ENCODE measurements at regions not wholly inside any gene's neighbourhood (a gene's known extent, or its start where the extent isn't known, plus 50 kb on each side); places are given as distances from the start of the nearest gene placed in this dataset.

DNA sequence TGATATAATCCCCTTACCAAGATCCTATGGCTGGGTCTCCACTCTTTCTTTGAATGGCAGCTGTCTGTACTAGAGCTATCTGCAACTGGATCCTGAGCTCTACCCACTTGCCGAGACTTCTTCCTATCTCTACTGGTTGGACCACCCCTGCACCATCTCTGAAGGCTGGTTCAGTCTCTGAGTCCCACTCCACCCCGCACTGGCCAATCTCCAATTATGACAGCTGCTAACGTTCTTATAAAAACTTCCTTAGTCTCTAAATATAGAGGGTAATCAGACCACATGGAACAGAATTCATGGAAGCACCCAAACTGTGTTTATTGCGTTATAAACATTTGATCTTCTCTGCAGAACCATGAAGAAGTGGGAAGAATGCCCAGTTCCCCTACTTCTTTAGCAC lies 186.6 kb upstream of the EEA1 start:
- TF ChIP-seq, protein P1, sequence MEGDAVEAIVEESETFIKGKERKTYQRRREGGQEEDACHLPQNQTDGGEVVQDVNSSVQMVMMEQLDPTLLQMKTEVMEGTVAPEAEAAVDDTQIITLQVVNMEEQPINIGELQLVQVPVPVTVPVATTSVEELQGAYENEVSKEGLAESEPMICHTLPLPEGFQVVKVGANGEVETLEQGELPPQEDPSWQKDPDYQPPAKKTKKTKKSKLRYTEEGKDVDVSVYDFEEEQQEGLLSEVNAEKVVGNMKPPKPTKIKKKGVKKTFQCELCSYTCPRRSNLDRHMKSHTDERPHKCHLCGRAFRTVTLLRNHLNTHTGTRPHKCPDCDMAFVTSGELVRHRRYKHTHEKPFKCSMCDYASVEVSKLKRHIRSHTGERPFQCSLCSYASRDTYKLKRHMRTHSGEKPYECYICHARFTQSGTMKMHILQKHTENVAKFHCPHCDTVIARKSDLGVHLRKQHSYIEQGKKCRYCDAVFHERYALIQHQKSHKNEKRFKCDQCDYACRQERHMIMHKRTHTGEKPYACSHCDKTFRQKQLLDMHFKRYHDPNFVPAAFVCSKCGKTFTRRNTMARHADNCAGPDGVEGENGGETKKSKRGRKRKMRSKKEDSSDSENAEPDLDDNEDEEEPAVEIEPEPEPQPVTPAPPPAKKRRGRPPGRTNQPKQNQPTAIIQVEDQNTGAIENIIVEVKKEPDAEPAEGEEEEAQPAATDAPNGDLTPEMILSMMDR (conservative IDR thresholded peaks at IDR 0.05; ENCODE audit: low read depth, low read length), result no peak
- TF ChIP-seq POLR2A (IDR thresholded peaks at IDR 0.05; ENCODE audit: low read depth, low read length) (no peak), RAD21 (IDR thresholded peaks at IDR 0.05; ENCODE audit: low read length) (no peak), CEBPB (IDR thresholded peaks at IDR 0.05; ENCODE audit: low read depth, low read length) (no peak), MAFK (IDR thresholded peaks at IDR 0.05; ENCODE audit: low read depth, low read length) (no peak), SMC3 (IDR thresholded peaks at IDR 0.05; ENCODE audit: low read depth, low read length) (no peak), RFX5 (IDR thresholded peaks at IDR 0.05; ENCODE audit: low read depth, low read length) (no peak), BHLHE40 (IDR thresholded peaks at IDR 0.05; ENCODE audit: low read depth, low read length) (no peak), FOS (IDR thresholded peaks at IDR 0.05; ENCODE audit: low read depth, low read length) (no peak), RCOR1 (IDR thresholded peaks at IDR 0.05; ENCODE audit: insufficient replicate concordance, low read length) (no peak), MXI1 (IDR thresholded peaks at IDR 0.05; ENCODE audit: borderline replicate concordance, low read depth, low read length) (no peak)
- TF ChIP-seq, protein P2, sequence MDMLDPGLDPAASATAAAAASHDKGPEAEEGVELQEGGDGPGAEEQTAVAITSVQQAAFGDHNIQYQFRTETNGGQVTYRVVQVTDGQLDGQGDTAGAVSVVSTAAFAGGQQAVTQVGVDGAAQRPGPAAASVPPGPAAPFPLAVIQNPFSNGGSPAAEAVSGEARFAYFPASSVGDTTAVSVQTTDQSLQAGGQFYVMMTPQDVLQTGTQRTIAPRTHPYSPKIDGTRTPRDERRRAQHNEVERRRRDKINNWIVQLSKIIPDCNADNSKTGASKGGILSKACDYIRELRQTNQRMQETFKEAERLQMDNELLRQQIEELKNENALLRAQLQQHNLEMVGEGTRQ (IDR thresholded peaks at IDR 0.05; ENCODE audit: low read depth, low read length), result no peak
- TF ChIP-seq, protein P3, sequence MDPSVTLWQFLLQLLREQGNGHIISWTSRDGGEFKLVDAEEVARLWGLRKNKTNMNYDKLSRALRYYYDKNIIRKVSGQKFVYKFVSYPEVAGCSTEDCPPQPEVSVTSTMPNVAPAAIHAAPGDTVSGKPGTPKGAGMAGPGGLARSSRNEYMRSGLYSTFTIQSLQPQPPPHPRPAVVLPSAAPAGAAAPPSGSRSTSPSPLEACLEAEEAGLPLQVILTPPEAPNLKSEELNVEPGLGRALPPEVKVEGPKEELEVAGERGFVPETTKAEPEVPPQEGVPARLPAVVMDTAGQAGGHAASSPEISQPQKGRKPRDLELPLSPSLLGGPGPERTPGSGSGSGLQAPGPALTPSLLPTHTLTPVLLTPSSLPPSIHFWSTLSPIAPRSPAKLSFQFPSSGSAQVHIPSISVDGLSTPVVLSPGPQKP (IDR thresholded peaks at IDR 0.05; ENCODE audit: borderline replicate concordance, low read depth, low read length), result no peak

All from IMR-90 (cell line).